ENCODE measurements at regions not wholly inside any gene's neighbourhood (a gene's known extent, or its start where the extent isn't known, plus 50 kb on each side); places are given as distances from the start of the nearest gene placed in this dataset.

- TF ChIP-seq CTCF (IDR thresholded peaks at IDR 0.05), result no peak
- no peaks in the 10 kb centered on the region for H3K36me3 ChIP-seq
- no peaks in the 10 kb centered on the region for H3K4me1 ChIP-seq
- no peaks in the 10 kb centered on the region for H3K27me3 ChIP-seq
- H3K27ac ChIP-seq, result no peak overlapping the region
- DNase-seq (no peak), ATAC-seq (no peak)
- intact Hi-C loops (cut with DNase I), result no loop called here
- WGBS, 2 donors, result 58 to 63% methylated on average over 2 of the region's 2 CpGs
- H3K9me3 ChIP-seq, result peaks cover 0 to 43% (median 9%) of the 10 kb centered on the region in 11 donors
- H3K4me3 ChIP-seq, result no peak overlapping the region
Measured at GRCh38 chr15:46622851-46623250, 988.0 kb downstream of the SQOR start.

DNA sequence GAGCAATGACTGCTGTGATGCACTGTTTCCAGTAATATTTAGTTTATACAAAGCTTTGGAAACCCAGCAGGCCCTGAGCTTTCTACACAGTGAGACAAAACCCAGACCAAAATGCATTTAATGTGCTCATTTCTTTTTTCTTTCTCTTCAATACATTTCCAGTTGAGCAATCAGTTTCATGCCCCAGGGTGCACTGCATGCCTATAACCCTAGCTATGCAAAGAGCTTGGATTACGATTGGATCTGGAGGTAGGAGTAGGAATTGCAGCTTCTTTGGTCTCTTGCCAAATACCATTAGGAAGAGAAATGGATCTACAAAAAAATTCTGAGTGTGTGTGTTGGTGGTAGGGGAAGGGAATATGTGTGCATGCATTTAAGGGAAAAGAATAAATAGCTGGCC lies 1001.4 kb downstream of the SQOR start:
- no peak overlapping the region for H3K4me3 ChIP-seq
- DNase-seq (no peak), ATAC-seq (no peak)
- H3K4me1 ChIP-seq, result no peaks in the 10 kb centered on the region
- no peak overlapping the region for H3K27ac ChIP-seq
- H3K36me3 ChIP-seq, result no peaks in the 10 kb centered on the region
- intact Hi-C loops (cut with DNase I), result no loop called here
- H3K27me3 ChIP-seq, result no peaks in the 10 kb centered on the region
- TF ChIP-seq CTCF (IDR thresholded peaks at IDR 0.05), result no peak
- H3K9me3 ChIP-seq, result no peaks in the 10 kb centered on the region
- 34 to 52% methylated on average over 1 of the region's 1 CpG for WGBS, 2 donors

GRCh38 chr15:46644501-46645481 lies 1010.0 kb downstream of the SQOR start:
- H3K27ac ChIP-seq, result no peak overlapping the region
- H3K27me3 ChIP-seq, result no peaks in the 10 kb centered on the region
- intact Hi-C loops (cut with DNase I), result no loop called here
- H3K4me1 ChIP-seq, result no peaks in the 10 kb centered on the region
- TF ChIP-seq CTCF (IDR thresholded peaks at IDR 0.05), result no peak
- ATAC-seq, result no peak
- H3K9me3 ChIP-seq, result no peaks in the 10 kb centered on the region
- H3K4me3 ChIP-seq, result no peak overlapping the region
- no peak for DNase-seq
- H3K36me3 ChIP-seq, result no peaks in the 10 kb centered on the region
- WGBS, 2 donors, result 79 to 80% methylated on average over 4 of the region's 4 CpGs

GRCh38 chr15:46646490-46646889 lies 1011.7 kb downstream of the SQOR start:
- Histone ChIP-seq H3K9me3 (no peaks in the 10 kb centered on the region), H3K27ac (no peak overlapping the region), H3K4me3 (no peak overlapping the region), H3K27me3 (no peaks in the 10 kb centered on the region), H3K4me1 (no peaks in the 10 kb centered on the region), H3K36me3 (no peaks in the 10 kb centered on the region)
- 75 to 94% methylated on average over 1 of the region's 1 CpG for WGBS, 2 donors
- ATAC-seq, result no peak
- DNase-seq, result no peak
- intact Hi-C loops (cut with DNase I), result no loop called here
- TF ChIP-seq CTCF (IDR thresholded peaks at IDR 0.05), result no peak

All from heart right ventricle (tissue), 16 donors.